IPS-15b (cell line): ENCODE measurements at regions not wholly inside any gene's neighbourhood (a gene's known extent, or its start where the extent isn't known, plus 50 kb on each side); places are given as distances from the start of the nearest gene placed in this dataset.

Experiments
- H3K27me3 ChIP-seq: one replicate; pipeline ENCODE4 v1.6.1; 2013; ENCODE audit warnings: low read length; ENCODE audit not compliant: control insufficient read depth, insufficient read depth
- H3K36me3 ChIP-seq: one replicate; pipeline ENCODE4 v1.6.1; 2013; ENCODE audit warnings: low read length; ENCODE audit not compliant: control insufficient read depth, insufficient read depth
- H3K4me1 ChIP-seq: one replicate; pipeline ENCODE4 v1.6.1; 2013; ENCODE audit warnings: mild to moderate bottlenecking, low read length; ENCODE audit not compliant: control insufficient read depth, insufficient read depth
- H3K4me3 ChIP-seq: one replicate; pipeline ENCODE4 v1.5.1; 2013; ENCODE audit warnings: low read depth, low read length
- H3K9ac ChIP-seq: one replicate; pipeline ENCODE4 v1.6.1; 2013; ENCODE audit warnings: low read depth, mild to moderate bottlenecking, low read length
- H3K9me3 ChIP-seq: one replicate; pipeline ENCODE4 v1.6.1; 2013; ENCODE audit warnings: mild to moderate bottlenecking, low read length; ENCODE audit not compliant: control insufficient read depth, insufficient read depth

DNA sequence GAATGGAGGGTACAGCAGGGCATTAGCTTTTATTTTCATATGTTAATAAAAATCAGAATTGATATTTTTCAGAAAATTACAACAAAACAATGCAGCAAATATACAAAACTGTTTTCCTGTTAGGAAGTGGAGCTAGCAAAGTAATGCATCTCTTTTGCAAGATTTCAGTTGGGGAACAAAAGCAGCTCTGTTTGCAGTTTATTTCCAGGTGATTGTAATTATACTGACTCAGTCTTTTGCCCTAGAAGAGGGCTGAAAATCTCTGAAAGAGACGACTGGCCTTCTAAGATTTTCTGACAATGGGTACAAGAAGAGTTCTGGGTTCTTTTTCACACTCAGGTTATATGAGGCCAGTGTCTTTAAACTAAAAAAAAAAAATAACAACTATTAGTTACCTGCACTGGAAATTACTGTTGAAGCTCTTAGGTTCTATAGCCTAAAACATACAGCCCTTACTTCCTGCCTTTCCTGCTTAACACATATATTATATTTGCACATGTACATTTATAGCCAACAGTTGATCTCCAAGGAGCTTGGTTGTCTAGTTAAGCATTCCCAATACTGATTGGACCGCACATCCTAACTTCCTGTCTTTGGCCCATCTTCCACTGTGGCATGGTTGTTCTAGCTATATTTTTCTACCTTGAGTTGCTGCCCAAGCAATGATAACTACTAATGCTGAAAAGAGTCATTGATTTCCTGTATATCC is 199.1 kb upstream of the KRR1 start:
- Histone ChIP-seq H3K9me3 (no peaks in the 10 kb centered on the region), H3K4me1 (peaks cover 10% of the 10 kb centered on the region), H3K27me3 (no peaks in the 10 kb centered on the region), H3K9ac (no peak overlapping the region), H3K36me3 (no peaks in the 10 kb centered on the region), H3K4me3 (no peak overlapping the region)

DNA sequence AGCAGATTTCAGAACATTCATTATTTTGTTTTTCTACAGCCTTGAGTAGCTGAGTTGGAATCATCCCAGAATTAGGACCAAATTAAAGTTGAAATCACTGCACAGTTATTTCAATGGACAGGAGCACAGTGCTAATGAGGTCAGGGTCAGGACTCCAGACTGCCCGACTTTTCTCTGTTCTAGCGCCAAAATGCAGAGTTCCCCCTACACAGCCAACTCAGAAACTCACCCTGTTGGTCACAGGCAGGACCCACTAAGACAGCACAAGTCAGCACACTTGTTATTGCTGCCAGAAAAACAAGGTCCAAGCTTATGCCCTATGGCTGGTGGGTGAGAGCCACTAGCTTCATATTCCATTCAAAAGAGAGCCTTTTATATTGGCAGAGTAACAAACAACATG is 198.1 kb upstream of the KRR1 start:
- Histone ChIP-seq H3K4me1 (peaks cover 13% of the 10 kb centered on the region), H3K4me3 (no peak overlapping the region), H3K9me3 (no peaks in the 10 kb centered on the region), H3K27me3 (no peaks in the 10 kb centered on the region), H3K9ac (no peak overlapping the region), H3K36me3 (no peaks in the 10 kb centered on the region)

DNA sequence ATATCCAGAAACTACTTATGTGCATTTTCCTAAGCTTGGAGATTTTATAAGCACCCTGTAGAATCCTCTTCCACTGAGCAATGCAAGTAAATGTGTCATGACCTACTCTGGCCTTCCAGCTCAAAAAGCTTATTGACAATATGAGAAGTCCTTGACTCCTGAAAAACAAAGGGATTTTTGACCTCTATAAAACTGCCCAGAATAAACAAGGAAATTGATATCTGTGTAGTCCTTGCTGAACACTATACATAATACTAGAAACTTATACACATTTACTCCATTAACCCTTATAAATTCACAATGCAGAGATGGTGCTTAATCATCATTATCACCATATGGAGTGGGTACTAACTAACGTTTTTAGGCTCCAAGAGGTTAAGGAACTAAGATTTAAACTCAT is 197.4 kb upstream of the KRR1 start:
- H3K4me1 ChIP-seq: peaks cover 17% of the 10 kb centered on the region
- no peaks in the 10 kb centered on the region for H3K27me3 ChIP-seq
- no peak overlapping the region for H3K4me3 ChIP-seq
- no peak overlapping the region for H3K9ac ChIP-seq
- H3K36me3 ChIP-seq: no peaks in the 10 kb centered on the region
- H3K9me3 ChIP-seq: no peaks in the 10 kb centered on the region

DNA sequence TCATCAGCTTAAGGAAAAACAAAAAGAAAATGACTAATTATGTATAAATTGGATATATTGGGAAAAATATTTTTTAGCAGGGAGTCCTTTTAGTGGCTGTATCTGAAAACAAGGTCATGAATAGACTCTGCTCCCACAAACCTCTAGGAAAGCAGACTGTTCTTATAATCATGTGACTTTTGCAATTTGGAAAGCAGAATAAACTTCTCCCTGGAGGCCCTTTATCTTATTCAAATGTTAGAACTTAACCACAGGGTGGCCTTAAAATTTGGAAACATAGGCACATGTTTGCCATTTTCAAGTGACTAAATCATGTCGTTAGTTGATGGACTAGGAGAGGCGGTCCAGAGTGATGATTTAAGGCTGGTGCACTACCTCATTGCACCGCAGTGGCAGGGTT is 196.6 kb upstream of the KRR1 start:
- no peaks in the 10 kb centered on the region for H3K9me3 ChIP-seq
- peaks cover 16% of the 10 kb centered on the region for H3K4me1 ChIP-seq
- H3K27me3 ChIP-seq: no peaks in the 10 kb centered on the region
- no peak overlapping the region for H3K4me3 ChIP-seq
- H3K9ac ChIP-seq: no peak overlapping the region
- H3K36me3 ChIP-seq: no peaks in the 10 kb centered on the region

DNA sequence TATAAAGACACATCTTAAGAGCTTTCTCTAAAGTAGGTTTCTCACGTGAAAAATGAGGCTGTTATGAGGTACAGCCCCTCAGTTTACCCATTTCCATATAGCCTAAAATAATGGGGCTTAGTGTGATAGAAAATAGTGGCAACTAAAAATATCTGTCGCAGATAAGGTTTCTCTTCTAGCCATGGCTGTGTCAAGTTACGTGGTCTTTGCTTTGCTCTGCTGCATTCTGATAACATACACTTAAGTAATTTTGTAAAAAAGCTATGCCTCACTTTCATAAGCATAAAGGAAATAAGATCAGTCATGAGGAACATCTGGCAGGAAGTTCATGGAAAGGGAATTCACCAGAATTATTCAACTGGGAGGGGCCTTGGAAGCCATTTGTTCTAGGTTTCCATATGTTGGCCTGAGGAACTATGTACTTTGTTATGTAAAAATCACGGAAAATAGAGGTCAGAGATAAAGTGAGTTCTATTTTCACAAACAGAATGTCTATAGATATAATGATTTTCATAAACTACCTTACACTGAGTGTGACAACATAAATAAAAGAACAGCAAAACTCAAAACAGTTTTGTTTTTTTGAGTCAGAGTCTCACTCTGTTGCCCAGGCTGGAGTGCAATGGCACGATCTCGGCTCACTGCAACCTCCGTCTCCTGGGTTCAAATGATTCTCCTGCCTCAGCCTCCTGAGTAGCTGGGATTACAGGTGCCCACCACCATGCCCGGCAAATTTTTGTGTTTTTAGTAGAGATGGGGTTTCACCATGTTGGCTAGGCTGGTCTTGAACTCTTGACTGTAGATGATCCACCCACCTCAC is 195.6 kb upstream of the KRR1 start:
- Histone ChIP-seq H3K4me3 (no peak overlapping the region), H3K9me3 (no peaks in the 10 kb centered on the region), H3K27me3 (no peaks in the 10 kb centered on the region), H3K36me3 (no peaks in the 10 kb centered on the region), H3K4me1 (peaks cover 14% of the 10 kb centered on the region), H3K9ac (no peak overlapping the region)

DNA sequence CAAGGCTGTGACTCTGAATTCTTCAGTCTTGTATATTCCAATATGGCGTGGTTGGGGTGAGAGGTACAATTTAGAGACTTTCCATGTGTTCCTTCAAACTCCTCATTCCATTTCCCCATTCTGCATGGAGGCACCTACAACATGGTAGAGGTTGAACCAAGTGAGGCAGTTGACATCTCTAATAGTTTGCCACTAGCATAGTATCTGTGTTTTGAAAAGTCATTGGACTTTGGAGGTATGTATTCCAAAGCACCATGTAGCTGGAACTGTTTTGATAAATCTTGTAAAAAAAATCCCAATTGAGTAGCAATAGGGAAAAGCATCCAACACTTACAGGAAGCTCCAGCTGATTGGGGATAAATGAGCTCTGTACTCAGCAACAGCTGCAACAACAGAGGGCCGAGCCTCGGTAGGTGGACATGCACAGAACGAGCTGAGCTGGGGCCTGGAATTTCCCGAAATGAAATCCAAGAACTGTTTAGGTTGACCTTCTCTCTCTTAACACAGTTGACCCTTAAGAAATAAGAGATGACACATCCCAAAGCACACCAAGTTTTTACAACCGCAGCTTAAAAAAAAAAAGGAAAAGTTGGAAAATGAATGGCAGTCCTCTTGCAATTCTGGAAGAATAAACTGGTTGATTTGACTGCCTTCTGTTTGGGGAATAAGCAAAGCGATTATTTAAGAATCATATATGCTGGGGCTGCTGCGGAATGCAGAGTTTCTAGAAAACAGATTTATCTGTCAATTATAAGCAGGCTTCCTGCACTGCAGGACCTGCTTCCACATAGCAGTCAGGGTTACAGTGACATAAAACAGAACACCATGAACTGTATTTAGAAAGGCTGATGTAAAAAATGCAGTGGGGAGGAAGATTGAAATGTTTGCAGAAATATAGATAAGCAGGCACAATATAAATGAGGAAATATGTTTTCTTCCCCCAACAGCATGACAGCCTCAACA is 194.6 kb upstream of the KRR1 start:
- H3K9me3 ChIP-seq: no peaks in the 10 kb centered on the region
- H3K36me3 ChIP-seq: no peaks in the 10 kb centered on the region
- H3K27me3 ChIP-seq: no peaks in the 10 kb centered on the region
- H3K4me3 ChIP-seq: no peak overlapping the region
- peaks cover 8% of the 10 kb centered on the region for H3K4me1 ChIP-seq
- no peak overlapping the region for H3K9ac ChIP-seq

DNA sequence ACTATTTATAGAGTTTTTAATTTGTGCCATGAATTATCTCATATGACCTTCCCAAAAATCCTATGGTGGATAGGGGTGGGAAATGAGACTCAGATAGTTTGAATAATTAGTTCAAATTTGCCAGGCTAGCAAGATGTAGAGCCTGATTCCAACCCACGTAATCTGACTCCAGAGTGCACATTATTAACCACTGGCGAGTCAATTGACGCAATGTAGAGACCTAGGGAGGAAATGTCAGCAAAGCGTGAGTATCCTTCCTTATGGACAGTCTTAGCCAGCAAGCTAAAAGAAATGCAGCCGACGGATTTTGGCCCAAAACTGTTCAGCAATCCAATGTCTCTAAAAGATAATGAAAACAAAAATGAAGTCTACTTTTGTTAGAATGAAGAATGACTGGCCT is 193.3 kb upstream of the KRR1 start:
- Histone ChIP-seq H3K4me3 (no peak overlapping the region), H3K9me3 (no peaks in the 10 kb centered on the region), H3K4me1 (peaks cover 10% of the 10 kb centered on the region), H3K36me3 (no peaks in the 10 kb centered on the region), H3K27me3 (no peaks in the 10 kb centered on the region), H3K9ac (no peak overlapping the region)

DNA sequence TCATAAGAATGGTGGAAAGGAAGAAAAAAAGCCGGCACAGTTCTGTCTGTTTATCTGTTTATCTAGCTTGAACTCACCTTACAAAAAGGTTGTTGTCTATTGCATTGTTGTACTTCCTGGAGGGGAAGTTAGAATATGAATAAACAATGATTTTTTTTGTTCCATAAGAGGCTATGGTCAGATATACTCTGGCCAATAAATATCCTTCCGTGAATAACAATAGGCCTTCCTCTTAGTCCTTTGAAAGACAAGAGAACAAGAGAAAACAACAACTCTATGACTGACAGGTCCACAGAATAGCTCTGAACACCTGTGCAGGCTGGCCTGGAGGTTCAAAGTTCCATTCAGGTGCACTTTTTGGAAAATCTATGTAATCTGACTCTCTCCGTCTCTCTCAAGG is 192.8 kb upstream of the KRR1 start:
- no peak overlapping the region for H3K4me3 ChIP-seq
- H3K4me1 ChIP-seq: peaks cover 11% of the 10 kb centered on the region
- no peaks in the 10 kb centered on the region for H3K36me3 ChIP-seq
- no peak overlapping the region for H3K9ac ChIP-seq
- no peaks in the 10 kb centered on the region for H3K27me3 ChIP-seq
- H3K9me3 ChIP-seq: no peaks in the 10 kb centered on the region

DNA sequence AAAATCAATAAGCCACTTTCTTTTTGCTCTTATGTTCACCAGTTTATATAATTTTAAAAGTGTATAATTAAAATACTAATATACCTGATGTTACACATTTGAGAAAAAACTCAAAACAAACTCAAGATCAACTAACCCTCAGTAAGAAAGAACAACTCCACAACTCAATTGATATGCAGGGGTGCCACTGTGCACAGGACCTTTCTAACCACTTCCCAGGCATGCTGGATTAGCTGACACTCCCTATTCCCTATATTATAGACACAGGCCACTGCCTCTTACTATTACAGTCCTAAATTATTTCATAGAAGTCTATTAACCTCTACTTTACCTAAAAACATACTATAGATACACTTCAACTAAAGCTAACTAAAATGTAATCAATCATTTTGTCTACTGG is 191.7 kb upstream of the KRR1 start:
- H3K9ac ChIP-seq: no peak overlapping the region
- H3K27me3 ChIP-seq: no peaks in the 10 kb centered on the region
- no peaks in the 10 kb centered on the region for H3K9me3 ChIP-seq
- H3K4me1 ChIP-seq: peaks cover 11% of the 10 kb centered on the region
- H3K4me3 ChIP-seq: no peak overlapping the region
- H3K36me3 ChIP-seq: no peaks in the 10 kb centered on the region

DNA sequence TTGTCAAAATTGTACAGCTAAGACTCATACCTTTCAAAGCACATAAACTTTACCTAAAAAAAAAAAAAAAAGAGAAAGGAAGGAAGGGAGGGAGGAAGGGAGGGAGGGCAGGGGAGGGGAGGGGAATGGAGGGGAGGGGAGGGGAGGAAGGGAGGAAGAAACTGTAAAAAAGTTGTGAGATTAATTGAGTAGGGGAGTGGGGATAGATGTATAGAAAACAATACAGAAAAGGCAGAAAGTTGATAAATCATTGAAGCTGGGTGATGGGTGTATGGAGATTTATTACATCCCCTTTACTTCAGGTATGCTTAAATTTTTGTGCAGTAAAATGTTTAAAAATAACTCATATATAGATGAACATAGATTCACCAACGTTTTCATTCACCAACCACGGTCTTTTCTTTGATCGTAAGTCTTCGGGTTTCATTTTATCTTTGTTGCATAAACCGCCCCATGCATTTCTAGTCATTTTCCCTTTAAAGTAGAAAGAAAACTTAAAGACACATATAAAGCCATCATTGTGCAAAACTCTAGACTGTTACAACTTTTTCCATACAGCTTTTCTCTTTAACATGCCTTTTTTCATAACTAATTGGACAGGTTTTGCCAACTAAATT is 191.2 kb upstream of the KRR1 start:
- Histone ChIP-seq H3K36me3 (no peaks in the 10 kb centered on the region), H3K9me3 (no peaks in the 10 kb centered on the region), H3K4me1 (peaks cover 11% of the 10 kb centered on the region), H3K9ac (no peak overlapping the region), H3K27me3 (no peaks in the 10 kb centered on the region), H3K4me3 (no peak overlapping the region)

DNA sequence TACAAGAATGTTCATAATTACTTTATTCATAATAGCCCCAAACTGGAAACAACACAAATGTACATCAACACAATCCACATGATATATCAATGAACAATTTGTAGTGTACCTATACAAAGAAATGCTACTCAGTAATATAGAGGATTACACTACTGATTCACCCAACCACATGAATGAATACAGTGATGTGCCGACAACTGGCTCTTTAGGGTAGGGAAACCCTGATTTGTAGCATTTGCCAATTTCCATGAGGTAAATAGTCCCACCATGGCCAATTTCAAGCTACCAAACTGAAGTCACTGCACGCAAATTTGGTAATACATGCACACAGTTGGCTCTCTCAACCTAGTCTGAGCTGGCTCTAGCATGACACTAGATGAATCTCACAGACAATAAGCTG is 190.4 kb upstream of the KRR1 start:
- Histone ChIP-seq H3K9me3 (no peaks in the 10 kb centered on the region), H3K36me3 (no peaks in the 10 kb centered on the region), H3K4me3 (no peak overlapping the region), H3K9ac (no peak overlapping the region), H3K27me3 (no peaks in the 10 kb centered on the region), H3K4me1 (peaks cover 11% of the 10 kb centered on the region)
